SH-SY5Y (cell line): ENCODE measurements at regions not wholly inside any gene's neighbourhood (a gene's known extent, or its start where the extent isn't known, plus 50 kb on each side); places are given as distances from the start of the nearest gene placed in this dataset.

Source experiments
- GATA2 ChIP-seq: IDR thresholded peaks from 2 replicates; pipeline ENCODE4 v1.6.1; 2011; ENCODE audit warnings: mild to moderate bottlenecking, low read depth, low read length
- GATA3 ChIP-seq: IDR thresholded peaks from 2 replicates; pipeline ENCODE4 v1.6.1; 2011; ENCODE audit warnings: low read depth, mild to moderate bottlenecking, low read length, moderate library complexity

GRCh38 chr10:128793726-128794655 lies 667.8 kb upstream of the MKI67 start:
- TF ChIP-seq GATA2 (no peak), GATA3 (no peak)

DNA sequence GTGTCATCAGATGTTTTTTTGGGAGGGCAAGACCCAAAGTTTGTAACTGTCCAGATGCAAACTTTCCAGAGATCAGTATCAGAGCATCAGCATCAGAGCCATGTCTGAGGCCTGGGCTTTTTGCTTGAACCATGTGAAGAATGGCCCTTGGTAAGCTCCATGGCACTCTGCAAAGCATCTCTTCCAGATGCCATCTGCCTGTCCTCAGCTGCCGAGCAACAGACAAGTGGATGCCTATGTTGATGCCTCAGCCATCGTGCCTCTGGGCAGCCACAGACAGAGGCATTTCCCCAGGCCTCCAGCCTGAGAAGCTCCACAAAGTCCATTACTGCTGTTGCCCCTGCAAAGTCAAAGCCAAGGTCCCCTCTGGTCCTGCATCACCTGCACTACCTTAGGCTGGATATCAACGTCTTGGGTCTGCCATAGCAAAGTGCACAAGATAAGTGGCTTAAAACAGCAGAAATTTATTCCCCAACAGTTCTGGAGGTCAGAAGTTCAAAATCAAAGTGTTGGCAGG lies 670.2 kb upstream of the MKI67 start:
- TF ChIP-seq GATA3 (no peak), GATA2 (no peak)

DNA sequence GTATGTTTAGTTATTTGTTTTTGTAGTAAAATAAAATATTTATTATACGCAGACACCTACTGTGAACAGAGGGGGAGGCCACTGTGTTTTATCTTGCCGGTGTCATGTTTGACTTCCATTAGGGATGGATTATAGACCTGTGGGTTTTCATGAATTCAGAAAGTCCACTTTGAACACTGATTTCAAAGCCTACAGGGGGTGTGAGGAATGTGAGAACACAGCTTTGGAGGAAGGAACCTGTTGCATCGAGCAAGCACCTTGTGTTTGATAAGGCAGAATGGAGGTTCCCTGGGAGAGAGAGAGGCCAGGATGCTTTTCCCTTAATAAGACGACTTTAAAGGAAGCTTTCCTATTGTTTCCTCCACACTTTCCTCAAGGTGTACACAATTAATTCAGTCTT lies 665.0 kb upstream of the MGMT start:
- TF ChIP-seq GATA2 (no peak), GATA3 (no peak)

GRCh38 chr10:128803790-128804189 lies 663.3 kb upstream of the MGMT start:
- no peak for TF ChIP-seq GATA2
- no peak for TF ChIP-seq GATA3

- no peak for TF ChIP-seq GATA3
- TF ChIP-seq GATA2 = no peak
Measured at GRCh38 chr10:128804411-128804810, 662.6 kb upstream of the MGMT start.

DNA sequence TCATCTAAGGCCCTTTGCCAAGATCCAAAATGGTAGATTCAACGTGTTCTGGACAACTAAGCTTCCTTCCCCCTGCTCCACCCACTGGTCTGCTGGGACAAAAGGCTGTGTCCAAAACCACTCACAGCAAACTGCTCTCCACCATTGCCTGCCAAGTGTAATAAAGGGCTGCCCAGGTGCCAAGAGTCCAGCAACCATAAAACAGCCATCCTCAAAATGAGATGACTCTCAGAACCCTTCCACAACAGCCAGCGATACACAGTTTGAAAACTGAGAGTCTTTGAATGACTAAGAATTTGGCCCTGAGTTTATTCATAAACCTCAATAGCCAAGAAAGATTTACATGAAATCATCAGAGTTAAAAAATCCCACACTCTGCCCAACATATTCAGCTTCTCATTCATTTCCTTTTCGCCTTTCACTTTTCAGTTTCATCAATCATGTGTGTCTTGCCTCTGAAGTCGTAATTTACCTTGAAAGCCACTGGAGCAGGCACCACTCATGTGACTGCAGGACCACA lies 658.1 kb upstream of the MGMT start:
- TF ChIP-seq GATA3 (no peak), GATA2 (no peak)

DNA sequence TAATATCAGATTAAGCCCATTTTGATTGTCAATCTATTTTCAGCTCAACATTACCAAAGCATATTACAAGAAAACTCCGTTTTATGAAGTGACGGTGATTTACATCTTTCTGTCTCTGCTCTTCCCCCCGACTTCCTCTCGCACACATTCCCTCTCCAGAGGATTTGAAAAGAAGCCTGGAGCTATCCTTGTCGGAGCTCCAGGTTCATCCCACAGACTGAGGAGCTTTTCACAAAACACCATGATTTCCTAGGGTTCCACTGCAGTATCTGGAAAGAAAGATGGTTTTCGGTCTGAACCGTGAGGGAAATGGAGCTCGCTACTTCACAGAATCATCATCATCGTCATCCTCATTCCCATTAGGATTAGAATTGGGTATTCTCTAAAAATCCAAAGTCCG lies 655.5 kb upstream of the MGMT start:
- TF ChIP-seq GATA3 (no peak), GATA2 (no peak)

DNA sequence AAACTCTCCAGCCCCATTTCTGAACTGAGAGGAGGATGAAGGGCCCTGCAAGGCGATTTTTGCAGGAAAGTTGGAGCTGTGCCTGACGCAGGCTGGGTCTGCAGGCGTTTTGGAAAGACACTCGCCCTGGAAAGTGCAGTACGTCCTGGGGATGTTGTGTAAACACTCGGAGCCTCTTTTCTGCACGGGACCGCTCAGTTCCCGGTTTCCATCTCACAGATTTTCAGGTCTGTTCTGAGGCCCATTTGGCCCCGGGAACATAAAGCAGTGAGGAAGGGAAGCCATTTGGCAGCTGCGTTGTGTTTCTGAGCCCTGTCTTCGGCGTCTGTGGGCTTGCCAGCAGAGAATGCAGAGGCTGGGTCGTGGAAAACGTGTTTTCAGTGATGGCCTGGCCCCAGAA lies 655.0 kb upstream of the MGMT start:
- TF ChIP-seq GATA2 = no peak
- no peak for TF ChIP-seq GATA3

GRCh38 chr10:128813574-128813973 lies 653.5 kb upstream of the MGMT start:
- TF ChIP-seq GATA3 = no peak
- TF ChIP-seq GATA2 = no peak

DNA sequence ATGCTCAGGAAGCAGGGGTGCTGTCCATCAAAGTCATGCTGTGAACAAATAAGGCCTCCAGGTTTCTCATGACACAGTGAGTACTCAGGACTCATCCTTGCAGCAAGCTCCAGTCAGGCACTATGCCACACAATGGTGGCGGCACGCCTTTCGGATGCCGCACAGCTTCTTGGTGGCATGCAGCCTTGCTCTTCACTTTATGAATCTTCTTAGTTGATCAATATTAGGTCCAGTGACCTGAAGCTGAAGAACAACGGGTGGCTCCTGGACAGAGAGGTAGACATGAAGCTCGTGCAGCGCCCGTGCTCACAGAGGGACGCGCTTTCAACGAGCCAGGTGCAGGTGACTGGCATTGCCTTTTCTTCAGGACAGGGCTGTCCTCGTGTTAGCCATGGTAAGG lies 653.0 kb upstream of the MGMT start:
- TF ChIP-seq GATA3 (no peak), GATA2 (no peak)

GRCh38 chr10:128814782-128815181 lies 652.3 kb upstream of the MGMT start:
- TF ChIP-seq GATA3 (no peak), GATA2 (no peak)

- TF ChIP-seq GATA2 (no peak), GATA3 (no peak)
Measured at GRCh38 chr10:128816726-128817125, 650.3 kb upstream of the MGMT start.

DNA sequence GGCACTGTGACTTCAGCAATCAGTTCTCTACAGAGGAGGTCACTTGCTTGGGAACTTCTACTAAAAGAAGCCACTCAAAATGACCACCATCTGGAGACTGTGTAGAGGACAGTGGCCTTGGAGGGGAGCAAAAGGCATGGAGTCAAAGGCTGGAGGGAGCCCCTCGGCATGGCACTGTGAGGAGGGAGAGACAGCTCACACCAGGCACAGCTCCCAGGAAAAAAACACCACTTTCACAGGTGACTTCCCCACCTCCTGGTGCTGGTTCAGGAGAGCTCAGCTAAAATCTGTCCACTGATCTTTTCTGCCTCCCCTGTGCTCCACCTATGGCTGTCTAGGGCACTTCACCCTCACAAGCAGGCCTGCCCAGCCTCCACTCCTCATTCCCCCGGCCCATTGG lies 649.4 kb upstream of the MGMT start:
- TF ChIP-seq GATA3 (no peak), GATA2 (no peak)

DNA sequence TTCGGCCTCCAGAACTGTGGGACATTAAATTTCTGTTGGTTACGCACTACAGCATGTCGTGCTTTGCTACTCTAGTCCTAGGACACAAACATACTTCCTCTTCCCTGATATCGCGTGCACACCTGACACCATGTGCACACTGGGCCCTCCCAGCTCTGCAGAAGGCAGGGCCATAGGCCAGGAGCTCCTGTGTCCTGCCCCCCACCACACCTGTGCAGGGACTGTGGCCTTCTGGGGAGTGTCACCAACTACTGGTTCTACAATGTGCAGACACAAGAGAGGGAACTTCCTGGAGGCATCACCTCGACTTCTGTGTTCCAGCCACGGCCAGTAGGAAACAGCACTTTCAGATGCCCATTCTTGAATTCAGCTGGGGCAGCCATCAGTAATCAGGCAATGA lies 646.4 kb upstream of the MGMT start:
- TF ChIP-seq GATA2 (no peak), GATA3 (no peak)

- no peak for TF ChIP-seq GATA2
- no peak for TF ChIP-seq GATA3
Measured at GRCh38 chr10:128823201-128823600, 643.8 kb upstream of the MGMT start.
